ENCODE measurements at regions not wholly inside any gene's neighbourhood (a gene's known extent, or its start where the extent isn't known, plus 50 kb on each side); places are given as distances from the start of the nearest gene placed in this dataset.
"Not testable (repeated sequence)": the region's sequence is repeated elsewhere in the genome, so short reads cannot be mapped to it uniquely, and the experiment has no call there.

DNA sequence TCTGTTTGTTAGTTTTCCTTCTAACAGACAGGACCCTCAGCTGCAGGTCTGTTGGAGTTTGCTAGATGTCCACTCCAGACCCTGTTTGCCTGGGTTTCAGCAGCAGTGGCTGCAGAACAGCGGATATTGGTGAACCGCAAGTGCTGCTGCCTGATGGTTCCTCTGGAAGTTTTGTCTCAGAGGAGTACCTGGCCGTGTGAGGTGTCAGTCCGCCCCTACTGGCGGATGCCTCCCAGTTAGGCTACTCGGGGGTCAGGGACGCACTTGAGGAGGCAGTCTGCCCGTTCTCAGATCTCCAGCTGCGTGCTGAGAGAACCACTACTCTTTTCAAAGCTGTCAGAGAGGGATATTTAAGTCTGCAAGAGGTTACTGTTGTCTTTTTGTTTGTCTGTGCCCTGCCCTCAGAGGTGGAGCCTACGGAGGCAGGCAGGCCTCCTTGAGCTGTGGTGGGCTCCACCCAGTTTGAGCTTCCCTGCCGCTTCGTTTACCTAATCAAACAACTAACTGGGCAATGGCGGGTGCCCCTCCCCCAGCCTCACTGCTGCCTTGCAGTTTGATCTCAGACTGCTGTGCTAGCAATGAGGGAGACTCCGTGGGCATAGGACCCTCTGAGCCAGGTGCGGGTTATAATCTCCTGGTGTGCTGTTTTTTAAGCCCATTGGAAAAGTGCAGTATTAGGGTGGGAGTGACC is 634.3 kb upstream of the CHD1 start:
- intact Hi-C loops (cut with micrococcal nuclease); ATAC-seq: not testable (repeated sequence)
- DNase-seq, result peak; percentile 2

DNA sequence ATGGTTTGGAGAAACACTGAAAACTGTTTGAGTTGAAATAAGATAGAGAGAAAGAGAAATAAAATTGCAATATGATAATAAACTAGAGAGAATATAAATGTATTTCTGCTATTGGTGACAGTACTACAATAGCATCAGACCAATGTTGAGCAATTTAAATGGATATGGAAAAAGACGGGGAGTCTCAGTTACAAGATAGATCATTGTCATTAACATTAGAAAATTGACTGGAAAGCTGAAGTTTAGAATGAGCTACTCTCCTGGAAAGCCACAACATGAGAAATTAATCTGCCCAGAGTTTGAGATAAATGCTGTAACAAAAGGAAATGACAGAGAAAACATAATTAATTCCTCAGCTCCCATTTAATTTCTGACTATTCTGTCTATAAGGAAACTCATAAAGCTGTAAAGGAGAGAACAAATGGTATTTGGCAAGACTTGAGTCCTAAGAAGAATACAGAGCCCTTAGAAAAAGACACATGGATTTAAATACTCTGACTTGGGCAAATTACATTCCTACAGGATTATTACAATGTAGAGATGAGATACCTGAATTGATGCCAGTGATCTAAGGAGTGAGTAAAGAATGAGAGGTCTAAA is 624.5 kb upstream of the CHD1 start:
- ATAC-seq (no peak), DNase-seq (no peak)
- intact Hi-C loops (cut with micrococcal nuclease), result no loop called here

DNA sequence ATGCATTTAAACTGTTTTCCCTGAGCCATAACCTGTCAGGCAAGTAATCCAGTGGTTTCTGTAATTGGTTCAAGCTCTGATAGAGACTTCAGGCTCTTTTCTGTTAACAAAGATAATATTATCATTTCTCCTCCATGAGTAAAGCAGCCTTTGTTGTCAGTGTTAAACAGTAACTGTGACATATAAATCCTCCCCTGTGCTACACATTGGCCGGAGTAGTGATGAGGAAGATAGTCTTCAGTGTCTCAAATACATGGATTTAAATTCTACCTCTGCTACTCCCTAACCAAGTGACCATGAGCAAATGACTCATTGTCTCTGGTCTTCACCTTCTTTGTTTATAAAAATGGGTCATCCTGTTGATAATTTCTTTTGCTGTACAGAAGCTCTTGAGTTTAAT is 615.5 kb upstream of the CHD1 start:
- ATAC-seq, result no peak
- no peak for DNase-seq
- intact Hi-C loops (cut with micrococcal nuclease), result no loop called here

DNA sequence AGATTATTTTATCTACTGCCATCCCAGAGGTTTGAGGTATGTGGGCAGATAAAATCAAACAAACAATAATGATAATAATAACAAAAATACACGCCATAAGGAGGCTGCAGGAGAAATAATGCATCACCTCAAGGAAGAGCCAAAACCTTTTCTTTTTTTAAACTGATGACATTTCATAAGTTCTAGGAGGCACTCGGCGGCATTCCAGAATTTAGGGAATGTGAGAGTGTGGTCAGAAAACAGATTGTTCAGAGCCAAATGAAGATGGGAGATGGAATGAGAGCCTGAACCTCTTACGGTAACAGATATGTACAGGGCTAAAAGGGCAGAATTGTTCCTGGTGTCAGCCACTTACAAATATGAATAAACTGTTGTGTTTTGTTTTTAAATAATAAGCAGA is 615.0 kb upstream of the CHD1 start:
- DNase-seq, result no peak
- intact Hi-C loops (cut with micrococcal nuclease), result no loop called here
- no peak for ATAC-seq

DNA sequence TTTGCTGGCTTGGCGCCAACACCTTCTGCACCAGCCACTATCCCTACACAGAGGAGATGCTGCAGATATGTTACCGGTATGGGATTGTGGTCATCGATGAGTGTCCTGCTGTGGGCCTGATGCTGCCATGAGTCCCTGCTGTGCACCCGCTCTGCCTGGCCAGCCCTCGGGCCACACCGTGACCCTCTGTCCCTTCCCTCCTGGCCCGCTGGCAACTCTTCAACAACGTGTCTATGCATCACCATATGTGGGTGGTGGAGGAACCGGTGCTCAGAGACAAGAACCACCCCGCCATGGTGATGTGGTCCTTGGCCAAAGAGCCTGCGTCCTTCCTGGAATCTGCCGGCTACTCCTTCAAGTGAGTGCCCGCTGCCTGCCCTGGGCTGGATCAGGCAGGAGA is 605.4 kb upstream of the CHD1 start:
- DNase-seq; intact Hi-C loops (cut with micrococcal nuclease); ATAC-seq: not testable (repeated sequence)

DNA sequence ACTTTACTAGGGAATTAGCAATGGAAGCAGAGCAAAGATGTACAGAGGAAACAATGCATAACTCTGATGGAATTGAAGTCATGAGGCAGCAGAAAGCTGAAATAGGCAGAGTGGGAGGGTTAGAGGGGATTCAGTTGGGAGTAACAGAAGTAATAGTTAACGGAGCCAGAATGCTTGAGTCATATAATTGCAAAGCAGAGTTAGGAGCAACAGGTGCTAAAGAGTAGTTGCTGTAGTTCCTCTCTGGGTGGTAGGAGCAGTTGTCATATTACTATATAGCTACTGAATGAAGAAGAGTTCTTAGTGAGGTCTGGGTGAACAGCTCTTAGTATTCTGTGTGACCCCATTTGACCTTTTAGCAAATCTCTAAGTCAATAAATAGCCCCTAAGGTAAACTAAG is 592.9 kb upstream of the CHD1 start:
- ATAC-seq; intact Hi-C loops (cut with micrococcal nuclease); DNase-seq: not testable (repeated sequence)

- ATAC-seq; intact Hi-C loops (cut with micrococcal nuclease); DNase-seq: not testable (repeated sequence)
Measured at GRCh38 chr5:99515864-99516490, 587.2 kb upstream of the CHD1 start.

- intact Hi-C loops (cut with micrococcal nuclease); DNase-seq; ATAC-seq: not testable (repeated sequence)
Measured at GRCh38 chr5:99510237-99510866, 581.5 kb upstream of the CHD1 start.

- ATAC-seq; intact Hi-C loops (cut with micrococcal nuclease); DNase-seq: not testable (repeated sequence)
Measured at GRCh38 chr5:99509064-99509463, 580.3 kb upstream of the CHD1 start.

DNA sequence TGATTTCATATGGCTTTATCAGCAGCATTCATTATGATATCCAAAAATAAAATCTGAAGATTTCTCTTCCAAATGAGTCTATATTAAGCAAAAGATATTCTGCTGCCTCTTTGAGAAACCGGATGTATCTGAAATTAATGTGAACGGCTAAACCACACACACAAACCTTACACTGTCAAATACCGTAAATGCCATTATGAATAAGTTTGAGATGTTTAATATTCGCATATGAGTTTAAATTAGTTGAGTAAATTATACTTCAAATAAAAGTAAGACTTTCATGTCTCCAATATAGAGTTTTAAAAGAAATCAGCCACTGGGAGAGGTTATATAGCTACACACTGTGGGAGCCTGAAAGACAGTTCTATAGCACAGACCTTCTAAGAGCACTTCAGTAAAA is 566.6 kb upstream of the CHD1 start:
- ATAC-seq; intact Hi-C loops (cut with micrococcal nuclease): not testable (repeated sequence)

DNA sequence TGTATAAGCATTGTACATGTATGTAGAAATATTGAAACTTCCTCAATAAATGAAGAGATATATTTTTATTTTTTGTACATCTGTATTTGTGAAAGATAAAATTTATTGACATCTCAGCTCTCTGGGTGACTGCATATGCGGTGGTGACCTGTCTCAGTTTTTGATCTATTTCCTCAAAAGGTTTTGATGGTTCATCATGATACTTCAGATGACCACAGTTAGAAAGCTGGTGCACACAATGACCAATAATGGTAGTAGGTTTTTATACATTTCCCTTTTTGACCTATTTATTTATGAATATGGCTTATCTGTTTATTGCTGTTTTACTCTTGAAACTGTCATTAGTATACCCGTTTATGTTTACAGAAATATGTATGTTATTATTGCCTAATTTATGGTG is 549.6 kb upstream of the CHD1 start:
- ATAC-seq; intact Hi-C loops (cut with micrococcal nuclease); DNase-seq: not testable (repeated sequence)

More for the DNA sequence above, 566.6 kb upstream of the CHD1 start:
- not testable (repeated sequence) for DNase-seq

- intact Hi-C loops (cut with micrococcal nuclease); DNase-seq; ATAC-seq: not testable (repeated sequence)
Measured at GRCh38 chr5:99473328-99473727, 544.5 kb upstream of the CHD1 start.

- ATAC-seq; intact Hi-C loops (cut with micrococcal nuclease); DNase-seq: not testable (repeated sequence)
Measured at GRCh38 chr5:99471726-99472125, 542.9 kb upstream of the CHD1 start.

GRCh38 chr5:99471178-99471577 is 542.4 kb upstream of the CHD1 start:
- DNase-seq; ATAC-seq; intact Hi-C loops (cut with micrococcal nuclease): not testable (repeated sequence)

DNA sequence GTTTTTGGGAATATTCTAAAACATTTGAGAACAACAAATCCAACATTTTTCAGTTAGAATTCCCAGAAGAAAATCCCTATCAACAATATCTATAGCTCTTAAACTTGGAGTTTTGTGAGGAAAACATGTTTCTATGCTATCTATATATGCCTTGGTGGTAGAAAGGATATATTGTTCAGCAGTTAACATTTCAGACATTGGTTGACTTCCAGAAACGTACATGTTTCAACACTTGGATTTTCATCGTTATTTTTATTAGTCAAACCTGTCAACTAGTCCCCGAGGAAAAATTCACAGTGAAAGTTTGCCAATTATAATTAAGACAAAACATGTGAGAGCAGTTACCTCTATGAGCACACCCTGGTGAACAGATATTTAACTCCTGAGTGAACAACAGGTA is 541.8 kb upstream of the CHD1 start:
- intact Hi-C loops (cut with micrococcal nuclease); ATAC-seq; DNase-seq: not testable (repeated sequence)

DNA sequence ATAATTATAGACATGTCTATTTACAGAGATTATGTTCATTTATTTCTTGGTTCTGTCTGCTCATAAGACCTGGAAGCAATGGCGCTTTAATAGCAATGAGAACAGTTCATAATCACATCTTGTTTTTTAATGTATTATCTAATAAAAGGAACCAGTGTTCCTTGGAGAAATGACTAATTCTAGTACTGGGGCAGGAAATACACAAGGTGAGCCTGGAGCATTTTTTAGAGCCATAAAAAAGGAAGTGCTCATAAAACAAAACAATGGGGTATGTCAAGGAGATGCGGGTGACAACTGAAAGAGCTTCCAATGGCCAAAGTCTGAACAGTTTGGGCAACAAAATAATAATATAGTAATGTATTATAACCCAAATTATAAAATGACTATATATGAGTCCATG is 531.9 kb upstream of the CHD1 start:
- intact Hi-C loops (cut with micrococcal nuclease), result no loop called here
- no peak for DNase-seq
- no peak for ATAC-seq

- DNase-seq, result no peak
Measured at GRCh38 chr5:99453196-99453595, 524.4 kb upstream of the CHD1 start.

DNA sequence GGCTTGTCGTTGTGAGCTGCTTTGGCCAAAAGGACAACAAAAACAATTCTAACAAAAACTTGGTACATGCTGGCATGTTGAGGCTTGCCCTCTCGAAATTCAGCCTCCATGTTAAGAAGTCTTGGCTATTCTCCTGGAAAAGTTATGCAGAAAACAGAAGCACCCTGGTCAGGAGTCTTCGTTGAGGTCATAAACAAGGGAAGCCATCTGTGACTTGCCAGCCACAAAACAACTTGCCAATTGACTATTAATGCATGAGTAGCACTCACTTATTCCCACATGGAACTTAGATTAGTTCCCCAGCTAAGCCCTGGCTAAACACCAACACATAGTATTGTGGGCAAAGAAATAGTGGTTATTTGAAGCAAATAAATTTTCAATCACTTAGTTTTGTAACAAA is 521.0 kb upstream of the CHD1 start:
- intact Hi-C loops (cut with micrococcal nuclease), result no loop called here
- DNase-seq (no peak), ATAC-seq (no peak)

More at GRCh38 chr5:99453196-99453595, 524.4 kb upstream of the CHD1 start:
- intact Hi-C loops (cut with micrococcal nuclease), result no loop called here
- ATAC-seq, result no peak

- intact Hi-C loops (cut with micrococcal nuclease), result no loop called here
- no peak for DNase-seq
- ATAC-seq, result no peak
Measured at GRCh38 chr5:99445805-99446204, 517.0 kb upstream of the CHD1 start.

- ATAC-seq (no peak), DNase-seq (no peak)
- intact Hi-C loops (cut with micrococcal nuclease), result no loop called here
Measured at GRCh38 chr5:99441235-99441634, 512.4 kb upstream of the CHD1 start.

All from left ventricle myocardium superior (tissue), 1 donor.